K562 (cell line): ENCODE measurements at regions not wholly inside any gene's neighbourhood (a gene's known extent, or its start where the extent isn't known, plus 50 kb on each side); places are given as distances from the start of the nearest gene placed in this dataset.

Experiments
- FOXM1 ChIP-seq, 2 experiments: fragments of 450-650 bp in 1 of 2; sonication (generic) in 1 of 2; formaldehyde crosslinking in 1 of 2; IDR thresholded peaks; 2 replicates each; pipeline versions ENCODE4 v1.6.1 to v1.9.0; 2017 to 2022; ENCODE audit warnings: low read depth in 2 of 2, mild to moderate bottlenecking in 2 of 2, missing genetic modification reagents in 1 of 2, moderate library complexity in 1 of 2
- HNRNPUL1 ChIP-seq: fragments of 200-400 bp; formaldehyde crosslinking; IDR thresholded peaks from 2 replicates; pipeline ENCODE4 v1.6.1; 2017; ENCODE audit warnings: low read length
- MAZ ChIP-seq, 2 experiments: fragments of 450-650 bp in 1 of 2; sonication (generic) in 1 of 2; formaldehyde crosslinking; IDR thresholded peaks in 1 of 2; conservative IDR thresholded peaks in 1 of 2; 2 replicates each; pipeline versions ENCODE4 v1.4.0 to v1.5.0; 2020; ENCODE audit warnings: mild to moderate bottlenecking in 1 of 2, missing genetic modification reagents in 1 of 2
- ZNF121 ChIP-seq: sonication (generic); formaldehyde crosslinking; conservative IDR thresholded peaks from 2 replicates; pipeline ENCODE4 v1.8.0; 2022; ENCODE audit warnings: missing genetic modification reagents
- ZNF668 ChIP-seq: fragments of 250-450 bp; sonication (Bioruptor Pico); IDR thresholded peaks from 2 replicates; pipeline ENCODE4 v1.8.0; 2022; ENCODE audit warnings: mild to moderate bottlenecking, inconsistent platforms
- ZNF785 ChIP-seq: fragments of 250-450 bp; sonication (Bioruptor Pico); IDR thresholded peaks from 2 replicates; pipeline ENCODE4 v1.4.0; 2020; ENCODE audit warnings: mild to moderate bottlenecking
- TF ChIP-seq, protein P1 (sequence below), 3 experiments: IDR thresholded peaks in 2 of 3; conservative IDR thresholded peaks in 1 of 3; 2 replicates each; pipeline ENCODE4 v1.5.1; 2011 to 2012; ENCODE audit warnings: low read length in 3 of 3, mild to moderate bottlenecking in 3 of 3, control low read depth in 2 of 3, improper control_type of control experiment in 1 of 3, inconsistent platforms in 1 of 3, low read depth in 1 of 3, mixed read lengths in 1 of 3, moderate library complexity in 1 of 3; ENCODE audit not compliant: insufficient read depth in 2 of 3
- TF ChIP-seq, protein P2 (sequence below): fragments of 200-800 bp; sonication (Bioruptor generic); IDR thresholded peaks from 2 replicates; pipeline ENCODE4 v1.6.1; 2017; ENCODE audit warnings: missing genetic modification characterization, missing compliant biosample characterization
- TF ChIP-seq, protein P3 (sequence below), 3 experiments: fragments of 200-800 bp in 1 of 3; sonication (Bioruptor generic) in 1 of 3; sonication (generic) in 1 of 3; formaldehyde crosslinking in 1 of 3; IDR thresholded peaks; 2 replicates each; pipeline versions ENCODE4 v1.6.1 to v1.8.0; 2016 to 2022; ENCODE audit warnings: mild to moderate bottlenecking in 2 of 3, missing compliant biosample characterization in 2 of 3, missing genetic modification characterization in 2 of 3, missing genetic modification reagents in 1 of 3

DNA sequence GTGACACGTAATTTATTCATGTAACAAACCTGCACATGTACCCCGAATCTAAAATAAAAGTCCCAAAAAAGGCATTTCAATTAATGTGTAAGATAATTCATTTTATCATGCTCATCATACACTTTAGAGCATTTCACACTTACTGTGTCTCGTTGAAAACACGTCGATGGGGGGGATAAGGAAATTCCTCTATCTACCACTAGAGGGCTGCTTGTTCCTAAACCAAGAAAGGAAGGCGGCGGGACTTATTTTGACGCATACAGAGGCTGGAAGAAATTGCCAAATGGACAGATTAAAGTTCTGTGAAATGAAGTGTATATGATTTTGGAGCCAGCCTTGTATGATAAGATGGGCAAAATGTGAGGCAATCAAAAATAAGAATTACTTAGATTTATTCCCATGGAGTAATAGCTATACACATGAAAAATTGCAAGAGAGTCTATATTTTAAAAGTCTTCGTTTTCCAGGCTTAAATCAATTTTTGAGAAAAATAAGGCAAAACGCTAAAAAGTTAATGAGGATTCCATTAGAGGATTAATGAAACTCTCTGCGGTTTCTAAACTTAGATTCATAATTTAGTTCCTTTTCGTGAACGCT, 346.8 kb downstream of the CNTN3 start (continued):
- TF ChIP-seq HNRNPUL1: no peak
- TF ChIP-seq, protein P1, sequence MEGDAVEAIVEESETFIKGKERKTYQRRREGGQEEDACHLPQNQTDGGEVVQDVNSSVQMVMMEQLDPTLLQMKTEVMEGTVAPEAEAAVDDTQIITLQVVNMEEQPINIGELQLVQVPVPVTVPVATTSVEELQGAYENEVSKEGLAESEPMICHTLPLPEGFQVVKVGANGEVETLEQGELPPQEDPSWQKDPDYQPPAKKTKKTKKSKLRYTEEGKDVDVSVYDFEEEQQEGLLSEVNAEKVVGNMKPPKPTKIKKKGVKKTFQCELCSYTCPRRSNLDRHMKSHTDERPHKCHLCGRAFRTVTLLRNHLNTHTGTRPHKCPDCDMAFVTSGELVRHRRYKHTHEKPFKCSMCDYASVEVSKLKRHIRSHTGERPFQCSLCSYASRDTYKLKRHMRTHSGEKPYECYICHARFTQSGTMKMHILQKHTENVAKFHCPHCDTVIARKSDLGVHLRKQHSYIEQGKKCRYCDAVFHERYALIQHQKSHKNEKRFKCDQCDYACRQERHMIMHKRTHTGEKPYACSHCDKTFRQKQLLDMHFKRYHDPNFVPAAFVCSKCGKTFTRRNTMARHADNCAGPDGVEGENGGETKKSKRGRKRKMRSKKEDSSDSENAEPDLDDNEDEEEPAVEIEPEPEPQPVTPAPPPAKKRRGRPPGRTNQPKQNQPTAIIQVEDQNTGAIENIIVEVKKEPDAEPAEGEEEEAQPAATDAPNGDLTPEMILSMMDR (IDR thresholded peaks at IDR 0.05 in 2 of 3, conservative IDR thresholded peaks at IDR 0.05 in 1 of 3; ENCODE audit: insufficient read depth in 2 of 3, low read depth in 1 of 3, low read length in 3 of 3): peak; percentile 33 to 54 (median 45); a peak in 5 of 6 replicates
- TF ChIP-seq ZNF121: no peak
- TF ChIP-seq, protein P2, sequence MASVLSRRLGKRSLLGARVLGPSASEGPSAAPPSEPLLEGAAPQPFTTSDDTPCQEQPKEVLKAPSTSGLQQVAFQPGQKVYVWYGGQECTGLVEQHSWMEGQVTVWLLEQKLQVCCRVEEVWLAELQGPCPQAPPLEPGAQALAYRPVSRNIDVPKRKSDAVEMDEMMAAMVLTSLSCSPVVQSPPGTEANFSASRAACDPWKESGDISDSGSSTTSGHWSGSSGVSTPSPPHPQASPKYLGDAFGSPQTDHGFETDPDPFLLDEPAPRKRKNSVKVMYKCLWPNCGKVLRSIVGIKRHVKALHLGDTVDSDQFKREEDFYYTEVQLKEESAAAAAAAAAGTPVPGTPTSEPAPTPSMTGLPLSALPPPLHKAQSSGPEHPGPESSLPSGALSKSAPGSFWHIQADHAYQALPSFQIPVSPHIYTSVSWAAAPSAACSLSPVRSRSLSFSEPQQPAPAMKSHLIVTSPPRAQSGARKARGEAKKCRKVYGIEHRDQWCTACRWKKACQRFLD: no peak
- TF ChIP-seq ZNF668 (CRISPR knock-in tag): no peak
- TF ChIP-seq MAZ (CRISPR knock-in tag; conservative IDR thresholded peaks at IDR 0.05 in 1 of 2, IDR thresholded peaks at IDR 0.05 in 1 of 2): no peak
- no peak for TF ChIP-seq ZNF785 (CRISPR knock-in tag)
- no peak for TF ChIP-seq FOXM1 (IDR thresholded peaks at IDR 0.05; ENCODE audit: low read depth)
- no peak for TF ChIP-seq FOXM1 (CRISPR knock-in tag; IDR thresholded peaks at IDR 0.05; ENCODE audit: low read depth)
- TF ChIP-seq, protein P3, sequence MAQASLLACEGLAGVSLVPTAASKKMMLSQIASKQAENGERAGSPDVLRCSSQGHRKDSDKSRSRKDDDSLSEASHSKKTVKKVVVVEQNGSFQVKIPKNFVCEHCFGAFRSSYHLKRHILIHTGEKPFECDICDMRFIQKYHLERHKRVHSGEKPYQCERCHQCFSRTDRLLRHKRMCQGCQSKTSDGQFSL (CRISPR knock-in tag; IDR thresholded peaks at IDR 0.05): peak; percentile 83
- TF ChIP-seq, protein P3 (tag; IDR thresholded peaks at IDR 0.05): 0 out of 4 replicates have a peak, but pooled peaks of 1 of the 2 experiments have one; percentile 19
